ENCODE measurements at regions not wholly inside any gene's neighbourhood (a gene's known extent, or its start where the extent isn't known, plus 50 kb on each side); places are given as distances from the start of the nearest gene placed in this dataset.

DNA sequence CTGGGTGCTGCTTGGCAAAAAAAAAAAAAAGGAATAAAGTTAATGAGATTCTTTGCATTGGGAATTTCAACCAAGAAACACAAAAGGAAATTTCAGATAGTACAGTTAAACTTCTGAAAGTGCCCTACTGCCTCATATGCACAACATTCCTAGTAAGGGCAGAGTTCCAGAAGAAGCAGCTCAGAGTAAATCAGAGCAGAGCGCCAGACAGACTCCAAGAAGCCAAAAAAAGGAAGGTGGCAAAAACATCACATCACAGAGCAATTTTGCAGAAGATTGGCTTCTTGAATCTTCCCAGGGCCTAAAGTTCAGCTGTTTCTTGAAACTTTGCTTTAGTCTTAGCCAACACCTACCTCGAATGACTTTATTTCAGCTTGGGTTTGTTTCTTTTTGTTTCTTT lies 544.1 kb downstream of the XPNPEP1 start:
- intact Hi-C loops (cut with micrococcal nuclease) = no loop called here
- no peak for ATAC-seq
- no peak overlapping the region for H3K4me3 ChIP-seq (ENCODE audit: low read length)
- no peak overlapping the region for H2AFZ ChIP-seq (ENCODE audit: low read length)
- H3K9me3 ChIP-seq (ENCODE audit: low read length) = no peaks in the 10 kb centered on the region
- CTCF ChIA-PET = no interaction called here
- no peaks in the 10 kb centered on the region for H3K36me3 ChIP-seq (ENCODE audit: low read depth, low read length)
- DNase-seq = no peak
- H3K9me2 ChIP-seq (replicated peaks; ENCODE audit: low read length) = no peaks in the 10 kb centered on the region
- no peaks in the 10 kb centered on the region for H3K27me3 ChIP-seq (ENCODE audit: low read length)
- BruUV-seq (replicated peaks) = no TSS peak
- H3F3A ChIP-seq (ENCODE audit: low read length, unreplicated experiment) = no peaks in the 10 kb centered on the region
- peaks cover 9% of the 10 kb centered on the region for H3K4me1 ChIP-seq (ENCODE audit: insufficient read depth, low read length)
- no peaks in the 10 kb centered on the region for H3K79me2 ChIP-seq (ENCODE audit: low read length)
- H3K9ac ChIP-seq (ENCODE audit: low read length) = no peak overlapping the region
- H4K20me1 ChIP-seq (ENCODE audit: low read length) = no peaks in the 10 kb centered on the region
- no peak for TF ChIP-seq EZH2 (IDR thresholded peaks at IDR 0.05; ENCODE audit: low read length, unreplicated experiment)
- TF ChIP-seq, protein P1, sequence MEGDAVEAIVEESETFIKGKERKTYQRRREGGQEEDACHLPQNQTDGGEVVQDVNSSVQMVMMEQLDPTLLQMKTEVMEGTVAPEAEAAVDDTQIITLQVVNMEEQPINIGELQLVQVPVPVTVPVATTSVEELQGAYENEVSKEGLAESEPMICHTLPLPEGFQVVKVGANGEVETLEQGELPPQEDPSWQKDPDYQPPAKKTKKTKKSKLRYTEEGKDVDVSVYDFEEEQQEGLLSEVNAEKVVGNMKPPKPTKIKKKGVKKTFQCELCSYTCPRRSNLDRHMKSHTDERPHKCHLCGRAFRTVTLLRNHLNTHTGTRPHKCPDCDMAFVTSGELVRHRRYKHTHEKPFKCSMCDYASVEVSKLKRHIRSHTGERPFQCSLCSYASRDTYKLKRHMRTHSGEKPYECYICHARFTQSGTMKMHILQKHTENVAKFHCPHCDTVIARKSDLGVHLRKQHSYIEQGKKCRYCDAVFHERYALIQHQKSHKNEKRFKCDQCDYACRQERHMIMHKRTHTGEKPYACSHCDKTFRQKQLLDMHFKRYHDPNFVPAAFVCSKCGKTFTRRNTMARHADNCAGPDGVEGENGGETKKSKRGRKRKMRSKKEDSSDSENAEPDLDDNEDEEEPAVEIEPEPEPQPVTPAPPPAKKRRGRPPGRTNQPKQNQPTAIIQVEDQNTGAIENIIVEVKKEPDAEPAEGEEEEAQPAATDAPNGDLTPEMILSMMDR (conservative IDR thresholded peaks at IDR 0.05; ENCODE audit: low read depth, low read length) = no peak
- TF ChIP-seq EZH2phosphoT487 (IDR thresholded peaks at IDR 0.05; ENCODE audit: borderline replicate concordance, low read length) = no peak
- H3K4me2 ChIP-seq (ENCODE audit: low read length) = no peak overlapping the region
- POLR2A ChIA-PET (ENCODE audit: unreplicated experiment) = no interaction called here
- no peak overlapping the region for H3K27ac ChIP-seq (ENCODE audit: low read length)

DNA sequence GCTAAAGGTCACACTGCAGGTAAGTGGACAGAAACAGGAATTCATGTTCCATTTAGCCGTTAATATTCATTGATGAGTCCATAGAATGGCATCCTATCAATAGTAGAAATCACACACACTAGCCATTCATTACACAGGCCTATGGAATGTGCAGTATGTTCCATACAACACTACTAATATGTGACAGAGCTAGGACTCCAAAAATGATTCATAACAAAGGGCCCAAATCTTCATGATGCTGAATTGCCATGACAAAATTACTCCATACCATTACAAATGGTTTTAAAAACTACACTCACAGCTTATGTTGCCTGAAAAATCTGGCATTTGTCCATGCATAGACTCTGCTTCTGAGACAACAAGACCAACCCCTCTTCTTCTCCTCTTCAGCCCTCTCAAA lies 549.1 kb downstream of the XPNPEP1 start:
- Histone ChIP-seq H3K9ac (ENCODE audit: low read length) (no peak overlapping the region), H3K4me1 (ENCODE audit: insufficient read depth, low read length) (peaks cover 16% of the 10 kb centered on the region), H3K4me2 (ENCODE audit: low read length) (peak overlapping the region; percentile 22; the same call in 1 of the 2 replicates), H3K36me3 (ENCODE audit: low read depth, low read length) (no peaks in the 10 kb centered on the region), H3K4me3 (ENCODE audit: low read length) (no peak overlapping the region), H4K20me1 (ENCODE audit: low read length) (no peaks in the 10 kb centered on the region), H3K9me2 (replicated peaks; ENCODE audit: low read length) (no peaks in the 10 kb centered on the region), H2AFZ (ENCODE audit: low read length) (no peak overlapping the region), H3K27me3 (ENCODE audit: low read length) (no peaks in the 10 kb centered on the region), H3K79me2 (ENCODE audit: low read length) (no peaks in the 10 kb centered on the region), H3K27ac (ENCODE audit: low read length) (peak overlapping the region; percentile 33), H3F3A (ENCODE audit: low read length, unreplicated experiment) (no peaks in the 10 kb centered on the region), H3K9me3 (ENCODE audit: low read length) (no peaks in the 10 kb centered on the region)
- peak; percentile 81 for DNase-seq
- CTCF ChIA-PET = no interaction called here
- ATAC-seq = peak; percentile 76
- POLR2A ChIA-PET (ENCODE audit: unreplicated experiment) = no interaction called here
- intact Hi-C loops (cut with micrococcal nuclease) = no loop called here
- TF ChIP-seq EZH2 (IDR thresholded peaks at IDR 0.05; ENCODE audit: low read length, unreplicated experiment) = no peak
- no peak for TF ChIP-seq EZH2phosphoT487 (IDR thresholded peaks at IDR 0.05; ENCODE audit: borderline replicate concordance, low read length)
- no TSS peak for BruUV-seq (replicated peaks)

DNA sequence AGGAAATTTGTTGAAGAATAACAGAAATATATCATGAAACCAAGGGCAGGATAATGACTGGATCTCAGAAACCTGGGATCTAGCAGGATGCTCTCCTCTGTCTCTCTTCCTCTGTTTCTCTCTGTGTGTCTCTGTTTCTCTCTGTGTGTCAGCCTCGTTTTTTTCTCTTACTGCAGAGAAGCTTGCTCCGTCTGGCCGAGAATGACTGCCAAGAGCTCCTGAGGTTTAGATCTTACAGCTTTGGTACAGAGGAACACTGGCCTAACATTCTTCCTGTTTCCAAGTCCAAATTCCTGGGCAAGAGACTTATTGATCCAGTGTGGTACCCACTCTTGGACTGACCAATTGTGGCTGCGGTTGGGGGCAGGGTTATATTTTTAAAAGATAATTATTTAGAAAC lies 564.0 kb downstream of the XPNPEP1 start:
- no peaks in the 10 kb centered on the region for H3K9me2 ChIP-seq (replicated peaks; ENCODE audit: low read length)
- H4K20me1 ChIP-seq (ENCODE audit: low read length) = no peaks in the 10 kb centered on the region
- ATAC-seq = no peak
- H3F3A ChIP-seq (ENCODE audit: low read length, unreplicated experiment) = no peaks in the 10 kb centered on the region
- no peak overlapping the region for H2AFZ ChIP-seq (ENCODE audit: low read length)
- H3K36me3 ChIP-seq (ENCODE audit: low read depth, low read length) = no peaks in the 10 kb centered on the region
- H3K27ac ChIP-seq (ENCODE audit: low read length) = no peak overlapping the region
- H3K4me2 ChIP-seq (ENCODE audit: low read length) = no peak overlapping the region
- intact Hi-C loops (cut with micrococcal nuclease) = no loop called here
- no peaks in the 10 kb centered on the region for H3K4me1 ChIP-seq (ENCODE audit: insufficient read depth, low read length)
- TF ChIP-seq EZH2 (IDR thresholded peaks at IDR 0.05; ENCODE audit: low read length, unreplicated experiment) = no peak
- TF ChIP-seq, protein P1 (conservative IDR thresholded peaks at IDR 0.05; ENCODE audit: low read depth, low read length) = no peak
- no peaks in the 10 kb centered on the region for H3K79me2 ChIP-seq (ENCODE audit: low read length)
- no peak overlapping the region for H3K9ac ChIP-seq (ENCODE audit: low read length)
- no peaks in the 10 kb centered on the region for H3K9me3 ChIP-seq (ENCODE audit: low read length)
- CTCF ChIA-PET = no interaction called here
- POLR2A ChIA-PET (ENCODE audit: unreplicated experiment) = no interaction called here
- H3K4me3 ChIP-seq (ENCODE audit: low read length) = no peak overlapping the region
- no TSS peak for BruUV-seq (replicated peaks)
- no peaks in the 10 kb centered on the region for H3K27me3 ChIP-seq (ENCODE audit: low read length)
- DNase-seq = no peak
